GM18861 (cell line): ENCODE measurements at regions not wholly inside any gene's neighbourhood (a gene's known extent, or its start where the extent isn't known, plus 50 kb on each side); places are given as distances from the start of the nearest gene placed in this dataset.
"Not testable (repeated sequence)": the region's sequence is repeated elsewhere in the genome, so short reads cannot be mapped to it uniquely, and the experiment has no call there.

Source experiments
- ATAC-seq: cut with Tn5 transposase; IDR thresholded peaks from one replicate; pipeline ENCODE4 v1.9.1; 2021; ENCODE audit not compliant: unreplicated experiment

GRCh38 chr13:109406376-109406992 is 379.9 kb downstream of the IRS2 start:
- ATAC-seq, result no peak

DNA sequence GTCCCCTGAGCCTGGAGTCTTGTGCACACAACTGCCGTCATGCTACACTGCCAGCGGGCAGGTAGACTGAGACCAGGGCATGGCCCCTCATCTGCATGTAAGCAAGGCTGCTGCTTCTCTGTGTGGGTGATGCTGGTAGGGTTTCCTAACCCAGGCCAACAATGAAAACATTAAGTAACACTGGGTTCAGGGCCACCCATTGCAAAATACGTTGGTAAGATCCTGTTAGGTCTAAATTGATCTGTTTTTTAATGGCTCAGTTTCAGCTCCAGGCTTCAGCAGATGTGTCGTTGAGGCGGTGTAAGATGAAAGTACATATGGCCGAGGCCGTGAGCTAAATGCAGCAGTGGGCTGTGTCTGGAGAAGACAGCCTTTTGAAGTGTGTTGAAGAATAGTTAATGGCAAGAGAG is 383.4 kb downstream of the IRS2 start:
- no peak for ATAC-seq

- ATAC-seq, result no peak
These were observed 384.5 kb downstream of the IRS2 start for GRCh38 chr13:109401891-109402290.

- no peak for ATAC-seq
These were observed 385.1 kb downstream of the IRS2 start for GRCh38 chr13:109401307-109401706.

DNA sequence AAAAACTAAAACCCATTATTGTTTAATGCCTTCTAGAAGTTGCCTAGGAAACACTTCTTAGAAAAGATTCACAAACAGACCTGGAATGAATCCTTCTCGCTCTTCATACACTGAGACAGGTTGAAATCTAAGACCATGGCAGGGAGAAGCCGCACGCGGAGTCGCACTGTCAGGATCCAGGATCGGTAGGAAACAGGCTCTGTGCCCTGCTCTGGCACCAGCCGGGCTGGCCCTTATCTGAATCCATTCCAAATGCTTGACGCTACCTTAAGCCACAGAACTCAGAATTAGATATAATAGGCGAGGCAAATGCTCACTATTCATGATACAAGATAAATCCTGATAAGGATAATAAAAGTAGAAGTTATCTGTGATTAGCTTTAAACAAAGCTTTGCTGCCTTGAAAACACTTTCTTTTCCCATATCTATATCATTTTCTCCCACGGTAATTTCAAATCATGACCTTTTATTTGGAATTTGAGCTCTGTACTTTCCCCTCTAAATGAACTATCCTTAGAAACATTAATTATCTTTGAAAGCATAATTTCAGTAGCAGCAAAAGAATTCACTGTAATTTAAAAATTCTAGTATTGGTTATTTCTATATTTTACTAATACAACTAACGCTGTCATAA is 385.6 kb downstream of the IRS2 start:
- no peak for ATAC-seq

DNA sequence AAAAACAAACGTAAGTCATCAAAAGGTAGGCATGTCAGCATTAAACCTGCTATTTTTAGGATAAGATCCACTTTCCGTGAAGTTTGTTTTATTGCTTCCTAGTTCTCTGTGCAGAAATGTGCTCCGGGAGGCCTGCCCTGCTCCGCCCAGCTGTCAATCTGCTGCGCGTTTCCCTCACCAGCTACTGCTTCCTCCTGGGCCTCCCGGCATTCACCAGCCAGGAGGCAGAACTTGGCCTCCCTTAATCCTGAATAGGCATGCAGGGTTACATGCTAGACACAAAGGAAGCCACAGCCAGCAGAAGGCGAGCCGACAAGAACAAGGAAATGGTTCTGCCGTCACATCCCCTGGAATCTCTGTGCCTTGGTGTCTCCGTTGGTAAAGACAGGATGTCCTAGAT is 386.2 kb downstream of the IRS2 start:
- no peak for ATAC-seq

- not testable (repeated sequence) for ATAC-seq
These were observed 388.3 kb downstream of the IRS2 start for GRCh38 chr13:109398071-109398470.

GRCh38 chr13:109397285-109397684 is 389.1 kb downstream of the IRS2 start:
- no peak for ATAC-seq

DNA sequence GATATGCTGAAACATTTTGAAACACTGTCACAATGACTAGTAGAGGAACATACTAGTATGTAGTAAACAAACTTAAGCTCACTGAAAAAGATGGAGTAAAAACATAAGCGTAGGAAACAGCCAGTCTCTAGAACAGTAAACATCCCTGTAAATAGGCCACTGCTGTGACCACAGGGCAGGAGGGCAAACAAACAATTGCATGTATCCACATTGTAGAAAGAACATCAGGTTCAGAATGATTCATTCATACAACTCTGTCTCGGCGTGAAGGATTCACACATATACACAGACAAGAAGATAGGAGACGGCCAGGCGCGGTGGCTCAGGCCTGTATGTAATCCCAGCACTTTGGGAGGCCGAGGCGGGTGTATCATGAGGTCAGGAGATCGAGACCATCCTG is 390.1 kb downstream of the IRS2 start:
- ATAC-seq, result no peak

- no peak for ATAC-seq
These were observed 391.4 kb downstream of the IRS2 start for GRCh38 chr13:109395014-109395413.

DNA sequence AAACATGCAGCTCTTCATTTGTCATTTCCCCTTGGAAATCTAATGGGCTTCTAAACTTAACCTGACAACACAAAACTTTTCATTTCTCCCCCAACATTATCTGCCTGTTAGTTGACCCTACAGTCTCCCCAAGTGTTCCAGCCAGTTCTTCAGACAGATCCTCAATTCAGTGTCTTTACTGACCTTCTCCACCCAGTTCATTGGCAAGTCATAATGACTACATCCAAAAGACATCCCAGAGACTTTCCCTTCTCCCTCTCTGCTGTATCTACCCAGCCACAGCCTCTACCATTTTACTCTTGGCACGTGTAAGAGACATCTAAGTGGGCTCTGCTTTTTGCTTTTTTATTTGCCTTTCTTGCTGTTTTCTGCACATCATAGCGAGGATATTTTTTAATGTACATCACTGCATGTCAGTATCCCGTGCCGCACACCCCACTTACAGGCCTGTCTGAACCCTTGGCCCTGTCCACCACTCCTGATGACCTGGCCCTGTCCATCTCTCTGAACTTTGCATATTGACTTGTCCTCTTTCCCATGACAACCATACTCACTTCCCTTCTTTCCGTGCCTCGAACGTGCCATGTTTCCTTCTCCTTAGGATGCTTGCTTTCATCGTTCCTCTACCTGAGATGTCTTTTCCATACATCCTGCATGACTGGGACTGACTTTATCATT is 391.9 kb downstream of the IRS2 start:
- ATAC-seq, result no peak

DNA sequence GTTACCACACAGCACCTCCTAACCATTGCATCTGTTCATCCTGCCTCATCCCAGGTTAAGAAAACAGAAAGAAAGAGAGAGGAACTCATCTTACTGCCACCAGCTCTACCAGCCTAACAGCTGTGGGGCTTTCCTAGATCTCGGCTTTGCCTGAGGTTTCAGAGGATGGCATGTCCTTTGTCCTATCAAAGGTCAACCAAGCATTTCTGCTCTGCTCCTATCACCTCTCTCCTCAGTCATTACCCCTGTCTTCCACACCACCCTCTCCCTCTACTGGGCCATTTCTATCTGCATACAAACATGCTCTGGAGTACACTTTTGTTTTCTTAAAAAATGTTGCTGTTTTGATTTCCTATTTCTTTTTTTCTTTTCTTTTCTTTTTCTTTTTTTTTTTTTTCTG is 393.3 kb downstream of the IRS2 start:
- no peak for ATAC-seq

DNA sequence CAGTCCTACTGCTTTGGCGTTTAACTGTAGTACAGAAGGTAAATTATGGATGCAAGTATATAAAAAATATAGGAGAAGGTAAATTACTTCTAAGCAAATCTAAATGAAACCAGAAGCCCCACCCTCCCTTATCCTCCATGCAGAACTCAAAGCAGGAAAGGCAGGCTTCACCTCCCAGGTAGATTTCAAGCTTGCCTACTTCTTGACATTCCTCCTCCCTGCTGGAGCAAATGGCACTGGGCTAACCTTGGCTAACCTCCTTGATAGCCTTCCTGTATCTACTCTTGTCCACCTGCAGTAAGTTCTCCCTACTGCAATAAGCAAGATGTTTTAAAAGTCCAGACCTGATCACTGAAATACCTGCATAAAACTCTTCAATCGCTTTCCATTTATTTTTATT is 396.0 kb downstream of the IRS2 start:
- ATAC-seq, result no peak

DNA sequence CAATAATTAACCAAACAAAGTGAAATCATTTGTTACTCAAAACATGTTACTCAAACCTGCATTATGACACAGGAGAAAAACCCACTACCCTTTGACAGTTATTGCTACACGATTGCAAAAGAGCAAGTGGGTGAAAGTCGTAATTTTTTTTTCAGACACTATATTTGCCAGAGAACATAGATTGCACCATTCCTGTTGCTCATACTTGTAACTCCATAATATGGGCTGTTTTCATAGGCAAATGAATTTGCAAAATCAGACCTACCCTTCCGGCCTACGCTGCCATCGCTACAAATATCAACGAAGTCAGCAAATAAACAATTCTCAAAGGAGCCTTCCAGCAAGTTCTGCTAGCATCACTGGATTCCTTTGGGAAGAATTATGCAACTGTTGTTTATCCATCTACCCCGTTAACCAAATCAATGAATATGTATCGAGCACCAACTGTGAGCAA is 396.5 kb downstream of the IRS2 start:
- no peak for ATAC-seq

DNA sequence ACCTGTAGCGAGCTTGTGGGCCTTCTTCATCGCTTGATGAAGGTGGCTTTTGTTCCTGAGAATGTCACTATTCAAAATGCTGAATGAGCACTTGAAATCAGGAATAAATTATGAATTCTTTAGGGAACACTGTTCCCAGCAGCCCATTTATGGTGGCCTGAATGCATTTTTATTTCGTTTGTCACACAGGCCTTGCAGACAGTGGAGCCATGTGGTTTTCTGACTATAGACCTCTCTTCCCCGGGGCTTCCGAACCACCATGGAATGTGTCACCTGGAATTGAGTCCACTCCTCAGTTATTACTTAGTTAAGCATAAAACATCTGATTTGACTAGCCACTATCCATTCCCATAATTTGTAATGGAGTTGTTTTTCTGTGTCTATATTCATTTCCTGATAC is 396.9 kb downstream of the IRS2 start:
- no peak for ATAC-seq

- ATAC-seq, result no peak
These were observed 398.9 kb downstream of the IRS2 start for GRCh38 chr13:109387471-109387870.

DNA sequence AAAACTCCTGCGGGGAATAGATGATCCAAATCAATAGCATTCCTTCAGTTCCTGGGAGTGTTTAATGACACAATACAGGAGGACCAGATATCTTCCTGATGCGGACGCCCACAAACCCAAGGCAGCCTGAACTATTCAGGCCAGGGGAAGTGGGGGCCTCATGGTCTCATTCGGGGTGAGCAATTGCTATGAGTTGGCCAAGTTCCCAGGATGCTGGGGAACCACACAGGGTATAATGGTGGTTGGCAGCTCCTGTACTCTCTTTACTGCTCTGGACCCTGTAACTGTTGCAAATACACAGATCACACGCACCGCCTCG is 401.2 kb downstream of the IRS2 start:
- ATAC-seq, result no peak

DNA sequence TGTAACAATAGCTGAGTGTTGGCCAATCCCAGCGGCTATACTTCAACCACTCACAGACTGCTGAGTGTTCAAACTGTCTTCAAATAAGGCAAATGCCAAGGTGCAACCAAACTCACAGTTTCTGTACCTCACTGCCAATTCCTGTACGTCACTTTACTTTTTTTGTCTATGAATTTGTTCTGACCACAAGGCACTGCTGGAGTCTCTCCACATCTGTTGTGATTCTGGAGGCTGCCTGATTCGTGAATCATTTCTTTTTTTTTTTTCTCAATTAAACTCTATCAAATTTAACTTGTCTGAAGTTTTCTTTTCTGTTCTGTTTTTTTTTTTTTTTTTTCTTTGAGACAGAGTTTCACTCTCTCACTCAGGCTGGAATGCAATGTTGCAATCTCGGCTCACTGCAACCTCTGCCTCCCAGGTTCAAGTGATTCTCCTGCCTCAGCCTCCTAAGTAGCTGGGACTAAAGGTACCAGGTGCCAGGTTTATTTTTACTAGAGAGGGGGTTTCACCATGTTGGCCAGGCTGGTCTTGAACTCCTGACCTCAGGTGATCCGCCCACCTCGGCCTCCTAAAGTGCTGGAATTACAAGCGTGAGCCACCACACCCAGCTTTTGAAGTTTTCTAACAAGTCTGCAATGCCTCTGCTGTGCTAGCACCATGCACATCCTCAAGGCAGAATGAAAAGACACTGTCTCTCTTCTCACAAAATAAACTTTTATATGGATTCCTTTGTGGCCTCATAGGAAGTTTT is 401.7 kb downstream of the IRS2 start:
- no peak for ATAC-seq

DNA sequence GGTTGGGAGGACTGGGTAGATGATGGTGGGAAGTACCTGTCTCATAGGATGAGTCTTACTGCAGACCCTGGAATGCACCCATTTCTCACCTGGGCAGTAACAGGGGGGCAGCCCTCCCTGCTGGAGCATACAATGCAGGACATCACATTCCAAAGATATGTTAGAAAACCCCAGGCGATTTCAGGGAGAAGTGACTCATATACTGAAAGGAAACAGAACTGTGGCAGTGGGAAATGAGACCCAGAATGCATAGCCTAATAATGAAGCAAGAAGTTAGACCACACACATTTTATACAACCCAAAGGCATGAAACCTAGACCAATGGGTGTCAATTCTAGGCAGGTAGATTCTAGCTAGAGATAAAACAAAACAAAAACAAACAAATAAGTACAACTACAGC is 402.7 kb downstream of the IRS2 start:
- ATAC-seq, result no peak

- no peak for ATAC-seq
These were observed 404.7 kb downstream of the IRS2 start for GRCh38 chr13:109381546-109382180.

GRCh38 chr13:109380457-109380856 is 405.9 kb downstream of the IRS2 start:
- ATAC-seq, result no peak
